CD4-positive, CD25-positive, alpha-beta regulatory T cell (primary cell): ENCODE measurements at regions not wholly inside any gene's neighbourhood (a gene's known extent, or its start where the extent isn't known, plus 50 kb on each side); places are given as distances from the start of the nearest gene placed in this dataset.
A peak's percentile ranks its signal among the peaks of the same experiment; 100 is the strongest.
"Not testable (repeated sequence)": the region's sequence is repeated elsewhere in the genome, so short reads cannot be mapped to it uniquely, and the experiment has no call there.

Experiments used
- ATAC-seq, 2 donors: fragments of 150-1000 bp; cut with Tn5 transposase; one replicate each; pipeline ENCODE4 v1.10.0; 2021; ENCODE audit warnings: low read depth in 2 of 2, moderate number of reproducible peaks in 2 of 2, moderate library complexity in 1 of 2
- DNase-seq, 3 donors: peaks; one replicate each; pipeline versions ENCODE4 v3.0.0 to v3.0.0-alpha.2; 2012 to 2022; ENCODE audit warnings: mixed read lengths in 1 of 3
- H3K27ac ChIP-seq: one replicate; pipeline ENCODE4 v1.7.0; 2013; ENCODE audit warnings: mild to moderate bottlenecking, low read length; ENCODE audit not compliant: insufficient read depth, poor library complexity, severe bottlenecking
- H3K27me3 ChIP-seq: one replicate; pipeline ENCODE4 v1.7.0; 2013; ENCODE audit warnings: low read length; ENCODE audit not compliant: control insufficient read depth, insufficient read depth
- H3K36me3 ChIP-seq: one replicate; pipeline ENCODE4 v1.7.0; 2013; ENCODE audit warnings: mild to moderate bottlenecking, low read length, moderate library complexity; ENCODE audit not compliant: control insufficient read depth, insufficient read depth
- H3K4me1 ChIP-seq: 2 replicates; pipeline ENCODE4 v1.7.0; 2013; ENCODE audit warnings: mild to moderate bottlenecking, low read length; ENCODE audit not compliant: insufficient read depth, control insufficient read depth, poor library complexity, severe bottlenecking
- H3K4me3 ChIP-seq: one replicate; pipeline ENCODE4 v1.7.0; 2013; ENCODE audit warnings: low read depth, mild to moderate bottlenecking, low read length, moderate library complexity
- H3K9me3 ChIP-seq, 2 experiments: 1 replicate in 1 of 2; 2 replicates in 1 of 2; pipeline ENCODE4 v1.7.0; 2013; ENCODE audit warnings: low read length in 2 of 2, mild to moderate bottlenecking in 1 of 2, moderate library complexity in 1 of 2; ENCODE audit not compliant: control insufficient read depth in 2 of 2
- H3K27ac Mint-ChIP-seq, 3 donors: one replicate each; pipeline ENCODE4 v1.8.0; 2020 to 2022; ENCODE audit warnings: mild to moderate bottlenecking in 3 of 3, mixed read lengths in 3 of 3, moderate library complexity in 2 of 3
- H3K27me3 Mint-ChIP-seq: one replicate; pipeline ENCODE4 v1.8.0; 2022; ENCODE audit warnings: mild to moderate bottlenecking, mixed read lengths
- H3K36me3 Mint-ChIP-seq: one replicate; pipeline ENCODE4 v1.8.0; 2020; ENCODE audit warnings: mixed read lengths
- H3K4me1 Mint-ChIP-seq, 4 donors: one replicate each; pipeline ENCODE4 v1.8.0; 2020 to 2022; ENCODE audit warnings: mixed read lengths in 4 of 4, mild to moderate bottlenecking in 1 of 4
- H3K4me3 Mint-ChIP-seq, 4 donors: one replicate each; pipeline ENCODE4 v1.8.0; 2020 to 2022; ENCODE audit warnings: mild to moderate bottlenecking in 4 of 4, mixed read lengths in 4 of 4, moderate library complexity in 3 of 4
- H3K9me3 Mint-ChIP-seq, 7 donors: one replicate each; pipeline ENCODE4 v1.8.0; 2020 to 2022; ENCODE audit warnings: mixed read lengths in 7 of 7, mild to moderate bottlenecking in 3 of 7, moderate library complexity in 2 of 7

- H3K27me3 ChIP-seq, H3K4me3 ChIP-seq, H3K4me1 ChIP-seq, H3K27me3 Mint-ChIP-seq, H3K36me3 Mint-ChIP-seq, H3K9me3 ChIP-seq, H3K27ac ChIP-seq, H3K36me3 ChIP-seq, H3K9me3 Mint-ChIP-seq: not testable (repeated sequence)
- Mint-ChIP-seq H3K4me1 (peaks cover 0 to 17% (median 4%) of the 10 kb centered on the region in 4 donors), H3K27ac (peak overlapping the region in 2 of 3 donors; percentile 5 to 51), H3K4me3 (peak overlapping the region in 2 of 4 donors; percentile 36 to 61)
- ATAC-seq: peak; percentile 78 to 83
- peak in 1 of 3 donors; percentile 22 for DNase-seq
Observed at GRCh38 chr1:145191272-145191675, 50.7 kb downstream of the PPIAL4D start.

- not testable (repeated sequence) for H3K36me3 Mint-ChIP-seq, H3K36me3 ChIP-seq, H3K27me3 Mint-ChIP-seq, DNase-seq, H3K4me3 ChIP-seq, H3K27ac ChIP-seq, H3K4me1 ChIP-seq, H3K9me3 Mint-ChIP-seq, H3K27me3 ChIP-seq, H3K9me3 ChIP-seq, ATAC-seq
- Mint-ChIP-seq H3K4me3 (peak overlapping the region; percentile 25 to 90 (median 61)), H3K27ac (peak overlapping the region; percentile 80 to 96 (median 89)), H3K4me1 (peaks cover 0 to 17% (median 4%) of the 10 kb centered on the region in 4 donors)
Observed at GRCh38 chr1:145189543-145190030, 52.4 kb downstream of the PPIAL4D start.

GRCh38 chr1:145188869-145189542 lies 53.0 kb downstream of the PPIAL4D start:
- not testable (repeated sequence) for H3K4me3 ChIP-seq, H3K27me3 ChIP-seq, H3K27me3 Mint-ChIP-seq, H3K9me3 Mint-ChIP-seq, H3K36me3 Mint-ChIP-seq, ATAC-seq, H3K27ac ChIP-seq, H3K4me1 ChIP-seq, H3K36me3 ChIP-seq, H3K9me3 ChIP-seq
- peak overlapping the region; percentile 80 to 96 (median 89) for H3K27ac Mint-ChIP-seq
- H3K4me1 Mint-ChIP-seq: peaks cover 0 to 16% (median 4%) of the 10 kb centered on the region in 4 donors
- DNase-seq: peak in 2 of 3 donors; percentile 15 to 23
- H3K4me3 Mint-ChIP-seq: peak overlapping the region in 3 of 4 donors; percentile 58 to 90 (median 64)

GRCh38 chr1:145182606-145183413 lies 59.2 kb downstream of the PPIAL4D start:
- DNase-seq (peak in 1 of 3 donors; percentile 32), ATAC-seq (peak; percentile 79 to 89)
- H3K27ac ChIP-seq, H3K4me3 Mint-ChIP-seq, H3K4me1 ChIP-seq, H3K9me3 Mint-ChIP-seq, H3K36me3 Mint-ChIP-seq, H3K9me3 ChIP-seq, H3K4me3 ChIP-seq, H3K27me3 Mint-ChIP-seq, H3K4me1 Mint-ChIP-seq, H3K36me3 ChIP-seq, H3K27me3 ChIP-seq, H3K27ac Mint-ChIP-seq: not testable (repeated sequence)

GRCh38 chr1:145176285-145176925 lies 65.6 kb downstream of the PPIAL4D start:
- not testable (repeated sequence) for H3K4me3 ChIP-seq, H3K4me3 Mint-ChIP-seq, H3K4me1 Mint-ChIP-seq, H3K27ac Mint-ChIP-seq, H3K9me3 Mint-ChIP-seq, H3K36me3 Mint-ChIP-seq, H3K27me3 ChIP-seq, H3K27me3 Mint-ChIP-seq, H3K27ac ChIP-seq, H3K9me3 ChIP-seq, ATAC-seq, DNase-seq, H3K36me3 ChIP-seq, H3K4me1 ChIP-seq

GRCh38 chr1:145174377-145174776 lies 67.6 kb downstream of the PPIAL4D start:
- DNase-seq, ATAC-seq, H3K4me3 ChIP-seq, H3K9me3 ChIP-seq, H3K9me3 Mint-ChIP-seq, H3K27me3 Mint-ChIP-seq, H3K27ac ChIP-seq, H3K4me3 Mint-ChIP-seq, H3K36me3 Mint-ChIP-seq, H3K4me1 Mint-ChIP-seq, H3K4me1 ChIP-seq, H3K36me3 ChIP-seq, H3K27me3 ChIP-seq: not testable (repeated sequence)
- peak overlapping the region in 1 of 3 donors; percentile 57 for H3K27ac Mint-ChIP-seq

- not testable (repeated sequence) for H3K4me1 ChIP-seq, H3K36me3 ChIP-seq, H3K27ac Mint-ChIP-seq, H3K27me3 Mint-ChIP-seq, H3K27me3 ChIP-seq, H3K27ac ChIP-seq, H3K9me3 Mint-ChIP-seq, H3K9me3 ChIP-seq, H3K4me1 Mint-ChIP-seq, ATAC-seq, H3K4me3 ChIP-seq, DNase-seq, H3K36me3 Mint-ChIP-seq
- peak overlapping the region in 2 of 4 donors; percentile 38 to 82 for H3K4me3 Mint-ChIP-seq
Observed at GRCh38 chr1:145168220-145168848, 72.6 kb downstream of the FAM72D start.
